Activated CD4-positive, alpha-beta T cell treated with anti-CD3 and anti-CD28 coated beads, Interleukin-2, amount 50 U/mL, for 48 hours (primary cell): ENCODE measurements at regions not wholly inside any gene's neighbourhood (a gene's known extent, or its start where the extent isn't known, plus 50 kb on each side); places are given as distances from the start of the nearest gene placed in this dataset.

Experiments
- DNase-seq, 2 experiments: peaks; one replicate each; pipeline ENCODE4 v3.0.0-alpha.2; 2020

- no peak for DNase-seq
Observed at GRCh38 chr17:77593081-77593480, 365.4 kb upstream of the TNRC6C start.

GRCh38 chr17:77594416-77595209 is 363.9 kb upstream of the TNRC6C start:
- DNase-seq, result no peak

GRCh38 chr17:77596491-77597417 is 361.7 kb upstream of the TNRC6C start:
- DNase-seq, result no peak

- no peak for DNase-seq
Observed at GRCh38 chr17:77597418-77598240, 360.9 kb upstream of the TNRC6C start.

GRCh38 chr17:77598241-77598620 is 360.3 kb upstream of the TNRC6C start:
- DNase-seq, result no peak

- DNase-seq, result no peak
Observed at GRCh38 chr17:77599699-77600098, 358.8 kb upstream of the TNRC6C start.

- no peak for DNase-seq
Observed at GRCh38 chr17:77600346-77600745, 358.2 kb upstream of the TNRC6C start.

GRCh38 chr17:77601054-77601979 is 357.2 kb upstream of the TNRC6C start:
- DNase-seq, result no peak

GRCh38 chr17:77602062-77602746 is 356.3 kb upstream of the TNRC6C start:
- no peak for DNase-seq

- DNase-seq, result no peak
Observed at GRCh38 chr17:77602883-77603640, 355.4 kb upstream of the TNRC6C start.

GRCh38 chr17:77604301-77604972 is 354.1 kb upstream of the TNRC6C start:
- DNase-seq, result no peak

- no peak for DNase-seq
Observed at GRCh38 chr17:77604973-77605313, 353.6 kb upstream of the TNRC6C start.

- DNase-seq, result no peak
Observed at GRCh38 chr17:77606146-77606864, 352.2 kb upstream of the TNRC6C start.

- no peak for DNase-seq
Observed at GRCh38 chr17:77606865-77607210, 351.7 kb upstream of the TNRC6C start.

- no peak for DNase-seq
Observed at GRCh38 chr17:77607606-77608005, 350.9 kb upstream of the TNRC6C start.

GRCh38 chr17:77608431-77608830 is 350.1 kb upstream of the TNRC6C start:
- DNase-seq, result no peak

- DNase-seq, result peak; percentile 53 to 64
Observed at GRCh38 chr17:77609553-77610517, 348.7 kb upstream of the TNRC6C start.

GRCh38 chr17:77610518-77610893 is 348.0 kb upstream of the TNRC6C start:
- no peak for DNase-seq
